ENCODE measurements at regions not wholly inside any gene's neighbourhood (a gene's known extent, or its start where the extent isn't known, plus 50 kb on each side); places are given as distances from the start of the nearest gene placed in this dataset.

DNA sequence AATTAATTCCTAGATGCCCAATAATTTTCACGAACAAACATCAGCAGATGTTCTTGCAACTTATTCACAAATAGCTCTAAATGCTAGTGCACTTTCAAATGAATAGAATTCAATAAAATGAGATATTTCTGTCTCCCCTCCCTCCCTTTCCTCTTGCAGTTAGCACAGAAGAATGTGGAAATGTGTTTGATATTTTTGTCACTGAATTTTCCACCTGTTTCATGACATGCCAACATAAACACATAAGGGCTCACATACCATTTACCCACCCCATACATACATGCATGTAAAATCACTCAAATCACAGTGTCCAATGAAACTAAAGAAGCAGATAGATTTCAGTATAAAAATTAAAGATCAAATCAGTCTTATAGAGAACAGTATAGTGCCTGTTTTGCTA lies 746.9 kb upstream of the MARCKS start:
- ATAC-seq = no peak
- no peak for DNase-seq
- intact Hi-C loops (cut with DNase I, micrococcal nuclease) = no loop called here

- DNase-seq (no peak), ATAC-seq (no peak)
- intact Hi-C loops (cut with DNase I, micrococcal nuclease) = no loop called here
Observed at GRCh38 chr6:113111550-113111949, 745.6 kb upstream of the MARCKS start.

GRCh38 chr6:113112086-113112485 lies 745.1 kb upstream of the MARCKS start:
- DNase-seq (no peak), ATAC-seq (no peak)
- intact Hi-C loops (cut with DNase I, micrococcal nuclease) = no loop called here

- DNase-seq (no peak), ATAC-seq (no peak)
- intact Hi-C loops (cut with DNase I, micrococcal nuclease) = no loop called here
Observed at GRCh38 chr6:113115196-113115595, 741.9 kb upstream of the MARCKS start.

DNA sequence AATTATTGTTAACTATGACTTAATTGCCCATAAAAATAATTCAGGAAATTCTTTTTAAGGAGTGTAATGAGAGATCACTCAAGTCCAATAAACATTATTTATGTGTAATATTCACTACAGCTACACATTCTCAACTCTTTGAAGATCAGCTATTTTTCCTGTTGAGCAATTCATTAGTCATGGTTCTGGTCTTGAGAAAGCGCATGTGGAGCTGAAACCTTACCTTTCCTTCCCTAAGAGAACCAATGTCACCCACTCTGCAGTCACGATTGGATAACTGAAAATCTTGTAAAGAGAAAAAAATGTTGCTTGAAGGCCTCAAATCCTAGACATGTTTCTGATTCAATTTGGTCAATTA lies 736.9 kb upstream of the MARCKS start:
- DNase-seq (no peak), ATAC-seq (no peak)
- intact Hi-C loops (cut with DNase I, micrococcal nuclease) = no loop called here

GRCh38 chr6:113120582-113121285 lies 736.4 kb upstream of the MARCKS start:
- intact Hi-C loops (cut with DNase I, micrococcal nuclease) = no loop called here
- no peak for ATAC-seq
- DNase-seq = no peak

DNA sequence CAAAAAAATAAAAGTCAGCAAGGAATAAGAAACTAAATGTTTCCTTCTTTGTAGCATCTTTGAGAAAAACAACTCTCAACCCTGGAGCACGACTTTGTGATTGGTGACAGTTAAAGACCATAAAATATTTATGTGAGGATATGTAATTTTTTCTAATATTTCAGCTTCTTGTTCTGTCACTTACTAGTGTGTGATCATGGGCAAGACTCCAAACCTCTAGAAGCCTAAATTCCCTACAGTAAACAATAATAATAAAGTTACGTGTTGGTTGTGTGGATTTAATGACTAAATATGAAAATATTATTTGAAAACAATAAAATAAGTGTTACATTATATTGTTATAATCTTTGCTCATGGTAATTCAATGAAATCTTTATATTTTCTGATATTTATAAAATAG lies 735.6 kb upstream of the MARCKS start:
- intact Hi-C loops (cut with DNase I, micrococcal nuclease) = no loop called here
- DNase-seq (no peak), ATAC-seq (no peak)

DNA sequence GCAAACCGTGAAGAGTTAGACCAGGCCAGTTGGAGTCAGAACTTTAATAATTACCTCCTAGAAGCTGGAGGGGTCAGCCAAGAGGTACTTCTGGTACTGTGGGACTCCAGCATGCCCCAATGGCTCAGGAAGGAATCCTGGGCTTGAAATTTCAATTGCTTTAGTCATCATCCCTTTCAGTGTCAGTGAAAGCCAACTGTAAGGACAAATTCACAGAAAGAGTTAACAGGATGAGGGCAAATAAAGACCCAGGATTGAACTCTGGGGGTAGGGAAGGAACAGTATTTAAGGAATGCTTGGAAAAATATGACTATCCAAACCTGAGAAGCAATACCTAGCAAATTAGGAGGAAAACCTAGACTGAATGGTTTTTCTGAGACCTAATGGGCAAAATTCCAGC lies 735.1 kb upstream of the MARCKS start:
- intact Hi-C loops (cut with DNase I, micrococcal nuclease) = no loop called here
- no peak for DNase-seq
- no peak for ATAC-seq

DNA sequence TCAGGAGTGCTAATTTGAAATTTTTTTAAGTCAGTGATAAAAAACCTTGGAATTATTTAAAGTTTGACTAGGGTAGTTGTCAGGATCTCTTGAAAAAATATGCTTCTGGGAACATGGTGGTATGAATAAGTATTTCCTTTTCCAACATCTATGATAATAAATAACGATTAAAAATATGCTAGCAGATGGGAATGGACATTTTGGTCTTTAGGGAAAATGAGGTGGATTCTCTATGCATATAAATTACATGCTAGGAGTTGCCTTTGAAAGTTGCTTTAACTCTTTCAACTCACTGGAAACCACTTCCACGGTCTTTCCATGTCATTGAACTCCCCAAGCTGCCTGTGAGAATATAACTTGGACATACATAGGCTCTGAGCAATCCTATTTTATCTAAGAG lies 731.5 kb upstream of the MARCKS start:
- no peak for ATAC-seq
- no peak for DNase-seq
- intact Hi-C loops (cut with DNase I, micrococcal nuclease) = no loop called here

DNA sequence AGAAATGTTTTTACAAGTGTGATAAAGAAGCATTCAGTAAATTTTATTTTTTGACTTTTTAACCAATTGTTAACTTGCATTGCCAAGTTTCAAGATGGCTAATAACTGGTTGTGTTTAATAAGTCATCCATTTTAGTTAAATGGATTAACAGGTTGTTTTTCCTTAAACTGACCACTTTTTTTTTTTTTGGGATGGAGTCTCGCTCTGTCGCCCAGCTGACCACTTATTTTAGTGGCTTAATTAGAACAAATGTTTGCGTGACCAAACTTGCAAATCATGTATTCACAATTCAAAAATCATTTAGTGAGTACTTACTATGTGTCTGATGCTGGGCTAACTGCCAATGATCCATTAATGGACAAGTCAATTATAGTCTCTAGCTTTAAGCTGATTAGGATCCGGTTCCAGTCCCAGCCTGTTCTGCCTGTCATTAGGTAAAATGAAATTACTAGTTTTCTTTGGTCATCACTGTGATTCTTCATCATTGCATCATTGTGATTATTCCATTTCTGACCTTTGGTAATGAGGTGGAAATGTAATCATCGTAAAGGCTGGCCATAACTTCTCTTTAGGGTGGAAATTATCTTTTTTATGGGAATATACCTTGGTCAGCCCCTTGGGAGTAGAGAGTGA lies 729.2 kb upstream of the MARCKS start:
- intact Hi-C loops (cut with DNase I, micrococcal nuclease) = no loop called here
- ATAC-seq = no peak

DNA sequence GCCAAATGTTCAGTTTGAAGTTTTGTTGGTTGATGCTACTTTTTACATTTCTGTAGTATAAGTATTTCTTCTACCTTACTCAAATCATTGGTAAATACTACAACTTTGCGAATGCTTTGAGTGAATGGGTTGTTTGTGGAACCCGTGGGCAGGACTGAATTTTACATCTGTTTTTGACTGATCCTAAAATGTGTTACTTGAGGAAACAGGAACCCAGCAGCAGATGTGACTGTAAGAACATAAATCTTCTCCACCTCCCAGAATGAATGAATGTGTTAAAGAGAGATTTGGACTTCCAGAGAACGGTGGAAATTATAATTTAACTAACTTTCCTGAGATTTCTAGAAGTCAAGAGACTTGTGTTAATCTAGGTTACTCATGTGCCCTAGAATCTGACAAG lies 728.5 kb upstream of the MARCKS start:
- intact Hi-C loops (cut with DNase I, micrococcal nuclease) = no loop called here
- DNase-seq (no peak), ATAC-seq (no peak)

More for the DNA sequence above, 729.2 kb upstream of the MARCKS start:
- no peak for DNase-seq

DNA sequence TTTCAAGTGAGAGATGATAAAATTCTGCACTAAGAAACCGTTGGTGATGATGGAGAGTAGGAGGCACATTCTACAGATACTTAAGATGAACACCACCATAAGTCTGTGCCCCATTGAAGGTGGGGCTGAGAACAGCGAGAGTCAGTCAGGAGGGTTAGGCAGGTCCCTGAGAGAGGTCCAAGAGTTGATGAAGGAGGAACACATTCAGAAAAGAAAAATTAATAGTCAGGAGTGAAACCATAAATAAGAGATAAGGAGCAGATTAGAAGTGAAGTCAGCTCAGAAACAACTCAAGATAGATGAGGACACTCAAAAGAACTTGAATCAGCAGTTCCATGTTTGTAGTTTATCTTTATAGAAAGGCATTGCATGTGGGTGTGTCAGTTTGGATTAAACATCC lies 727.2 kb upstream of the MARCKS start:
- intact Hi-C loops (cut with DNase I, micrococcal nuclease) = no loop called here
- DNase-seq (no peak), ATAC-seq (no peak)

DNA sequence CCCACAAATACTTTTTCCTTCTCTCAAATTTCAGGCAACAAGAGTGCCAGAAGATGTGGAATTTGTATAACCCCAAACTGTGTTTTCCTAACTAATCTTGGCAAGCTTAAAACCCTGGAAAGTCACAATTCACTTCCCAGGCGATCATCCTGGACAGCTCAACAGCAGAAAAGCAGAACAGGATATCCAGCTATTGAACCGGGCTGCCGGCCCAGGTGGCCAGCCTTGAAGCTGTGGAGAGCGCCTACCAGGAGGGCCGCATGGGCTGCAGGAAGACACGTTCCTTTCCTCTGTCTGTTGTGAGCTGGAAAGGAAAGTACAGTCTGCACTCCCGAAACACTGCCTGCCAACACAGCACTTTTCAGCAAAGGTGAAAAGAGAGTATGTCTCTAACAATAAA lies 719.7 kb upstream of the MARCKS start:
- intact Hi-C loops (cut with DNase I, micrococcal nuclease) = no loop called here
- DNase-seq (no peak), ATAC-seq (no peak)

DNA sequence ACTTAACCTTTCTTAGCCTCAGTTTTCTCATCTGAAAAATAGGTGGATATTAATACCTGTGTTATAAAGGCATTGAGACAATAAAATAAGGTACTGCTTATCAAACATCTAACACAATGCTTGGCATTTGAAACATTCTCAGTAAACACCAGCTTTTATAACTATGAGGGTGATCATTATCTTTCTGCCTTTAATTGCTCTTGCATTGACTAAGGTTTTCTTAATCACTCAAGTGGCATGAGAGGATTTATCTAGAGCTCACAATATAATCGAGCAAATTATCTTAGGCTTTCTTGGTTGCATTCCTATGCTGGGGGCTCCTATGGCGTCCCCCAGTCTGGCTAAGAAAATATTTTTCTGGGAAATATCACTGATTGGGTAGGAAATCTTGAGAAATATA lies 716.4 kb upstream of the MARCKS start:
- DNase-seq (no peak), ATAC-seq (no peak)
- intact Hi-C loops (cut with DNase I, micrococcal nuclease) = no loop called here

DNA sequence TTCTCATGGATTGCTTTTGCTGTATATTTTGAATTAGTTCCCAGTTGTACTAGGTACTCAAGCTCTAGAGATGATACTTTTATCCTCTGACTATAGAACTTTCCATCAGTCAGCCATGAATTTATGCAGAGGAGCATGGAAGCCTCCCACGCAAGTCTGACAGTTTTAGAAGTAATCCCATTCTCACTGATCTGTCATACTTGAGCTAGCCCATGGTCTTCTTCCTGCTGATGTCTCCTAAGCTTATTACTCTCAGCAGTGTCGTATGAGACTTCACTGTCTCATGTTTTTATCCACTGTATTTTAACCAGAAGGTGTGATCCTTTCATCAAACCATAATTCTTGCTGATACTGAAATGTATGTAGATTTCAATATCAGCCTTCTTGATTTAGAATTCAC lies 715.2 kb upstream of the MARCKS start:
- no peak for ATAC-seq
- intact Hi-C loops (cut with DNase I, micrococcal nuclease) = no loop called here
- DNase-seq = no peak

- ATAC-seq = no peak
- no peak for DNase-seq
- intact Hi-C loops (cut with DNase I, micrococcal nuclease) = no loop called here
Observed at GRCh38 chr6:113142671-113143174, 714.4 kb upstream of the MARCKS start.

GRCh38 chr6:113143206-113143605 lies 713.9 kb upstream of the MARCKS start:
- ATAC-seq (no peak), DNase-seq (no peak)
- intact Hi-C loops (cut with DNase I, micrococcal nuclease) = no loop called here

GRCh38 chr6:113144117-113144516 lies 713.0 kb upstream of the MARCKS start:
- DNase-seq = no peak
- no peak for ATAC-seq

DNA sequence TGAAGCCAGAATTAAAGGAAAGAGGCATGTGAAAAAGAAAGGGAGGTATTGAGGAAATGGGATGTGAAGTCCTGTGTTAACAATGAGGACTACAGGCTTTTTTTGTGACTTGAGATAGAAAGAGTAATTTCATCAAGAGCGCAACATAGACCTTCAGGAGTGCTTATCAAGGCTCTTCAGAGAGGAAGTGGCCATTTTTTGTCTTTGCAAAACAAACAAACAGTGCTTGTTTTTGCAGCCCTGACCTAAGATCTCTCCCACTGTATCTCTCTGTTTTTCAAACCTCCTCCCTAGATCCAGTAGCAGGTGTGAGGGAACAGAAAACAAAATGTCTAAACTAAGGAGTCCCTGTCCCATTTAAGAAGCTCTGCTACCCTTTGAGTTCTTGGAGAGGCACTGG lies 710.3 kb upstream of the MARCKS start:
- intact Hi-C loops (cut with DNase I, micrococcal nuclease) = no loop called here
- ATAC-seq (no peak), DNase-seq (no peak)

More at GRCh38 chr6:113144117-113144516, 713.0 kb upstream of the MARCKS start:
- intact Hi-C loops (cut with DNase I, micrococcal nuclease) = no loop called here

- no peak for DNase-seq
Observed at GRCh38 chr6:113147544-113147943, 709.6 kb upstream of the MARCKS start.

DNA sequence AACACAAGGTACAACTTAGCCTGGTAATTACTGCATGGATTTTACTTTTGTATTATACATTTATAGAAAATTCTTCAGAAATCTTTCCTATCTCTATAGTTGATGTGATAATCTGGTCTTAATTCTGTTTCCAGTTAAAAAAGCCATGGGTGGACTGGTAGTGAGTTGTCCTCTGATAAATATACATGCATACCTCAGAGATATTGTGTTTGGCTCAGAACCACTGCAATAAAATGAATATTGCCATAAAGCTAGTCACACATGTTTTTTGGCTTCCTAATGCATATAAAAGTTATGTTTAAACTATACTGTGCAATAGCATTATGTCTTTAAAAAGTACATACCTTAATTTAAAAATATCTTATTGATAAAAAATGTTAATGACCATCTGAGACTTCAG lies 708.6 kb upstream of the MARCKS start:
- DNase-seq (no peak), ATAC-seq (peak; percentile 40)
- intact Hi-C loops (cut with DNase I, micrococcal nuclease) = no loop called here

More at GRCh38 chr6:113147544-113147943, 709.6 kb upstream of the MARCKS start:
- ATAC-seq = no peak
- intact Hi-C loops (cut with DNase I, micrococcal nuclease) = no loop called here
